Muscle of arm (tissue), 1 donor: ENCODE measurements at regions not wholly inside any gene's neighbourhood (a gene's known extent, or its start where the extent isn't known, plus 50 kb on each side); places are given as distances from the start of the nearest gene placed in this dataset.

Experiments
- DNase-seq: peaks from one replicate; pipeline ENCODE4 v3.0.0-alpha.2; 2013

- no peak for DNase-seq
These were observed 189.8 kb downstream of the TMX3 start for GRCh38 chr18:68525091-68525490.

GRCh38 chr18:68520406-68521075 is 194.4 kb downstream of the TMX3 start:
- no peak for DNase-seq

- no peak for DNase-seq
These were observed 195.6 kb downstream of the TMX3 start for GRCh38 chr18:68519336-68519735.

GRCh38 chr18:68509902-68510301 is 205.0 kb downstream of the TMX3 start:
- no peak for DNase-seq

GRCh38 chr18:68507781-68508180 is 207.1 kb downstream of the TMX3 start:
- DNase-seq = no peak

- DNase-seq = no peak
These were observed 209.7 kb downstream of the TMX3 start for GRCh38 chr18:68505178-68505574.

- no peak for DNase-seq
These were observed 210.3 kb downstream of the TMX3 start for GRCh38 chr18:68504441-68505177.

GRCh38 chr18:68500556-68500955 is 214.4 kb downstream of the TMX3 start:
- no peak for DNase-seq

GRCh38 chr18:68499141-68499540 is 215.8 kb downstream of the TMX3 start:
- no peak for DNase-seq

GRCh38 chr18:68498636-68499035 is 216.3 kb downstream of the TMX3 start:
- no peak for DNase-seq

GRCh38 chr18:68498185-68498584 is 216.7 kb downstream of the TMX3 start:
- no peak for DNase-seq

GRCh38 chr18:68494802-68495581 is 219.9 kb downstream of the TMX3 start:
- peak; percentile 46 for DNase-seq

GRCh38 chr18:68489013-68489792 is 225.7 kb downstream of the TMX3 start:
- no peak for DNase-seq

GRCh38 chr18:68484241-68484640 is 230.7 kb downstream of the TMX3 start:
- DNase-seq = no peak

GRCh38 chr18:68482815-68483214 is 232.1 kb downstream of the TMX3 start:
- DNase-seq = no peak

GRCh38 chr18:68480196-68480595 is 234.7 kb downstream of the TMX3 start:
- no peak for DNase-seq

GRCh38 chr18:68478246-68478645 is 236.7 kb downstream of the TMX3 start:
- no peak for DNase-seq

- no peak for DNase-seq
These were observed 239.0 kb downstream of the TMX3 start for GRCh38 chr18:68475883-68476282.

- no peak for DNase-seq
These were observed 242.1 kb downstream of the TMX3 start for GRCh38 chr18:68472701-68473295.

- no peak for DNase-seq
These were observed 245.8 kb downstream of the TMX3 start for GRCh38 chr18:68469049-68469625.

GRCh38 chr18:68467957-68468356 is 247.0 kb downstream of the TMX3 start:
- DNase-seq = no peak
